Loucy (cell line): ENCODE measurements at regions not wholly inside any gene's neighbourhood (a gene's known extent, or its start where the extent isn't known, plus 50 kb on each side); places are given as distances from the start of the nearest gene placed in this dataset.

Experiments
- CTCF ChIP-seq: fragments of 200-600 bp; sonication (generic); conservative IDR thresholded peaks from 2 replicates; pipeline ENCODE4 v1.5.1; 2014; ENCODE audit warnings: mild to moderate bottlenecking, antibody characterized with exemption, low read length
- EZH2phosphoT487 ChIP-seq: fragments of 200-600 bp; IDR thresholded peaks from 2 replicates; pipeline ENCODE4 v1.6.1; 2018; ENCODE audit warnings: antibody characterized with exemption, mild to moderate bottlenecking, moderate library complexity, borderline replicate concordance

GRCh38 chr1:81587426-81587825, 213.3 kb upstream of the ADGRL2 start:
- no peak for TF ChIP-seq CTCF
- TF ChIP-seq EZH2phosphoT487: no peak
